HCT116 (cell line): ENCODE measurements at regions not wholly inside any gene's neighbourhood (a gene's known extent, or its start where the extent isn't known, plus 50 kb on each side); places are given as distances from the start of the nearest gene placed in this dataset.

ENCODE experiments used
- ATAC-seq: fragments of 200-7000 bp; cut with Tn5 transposase; 2 replicates; pipeline ENCODE4 v1.9.1; 2020; ENCODE audit warnings: mild to moderate bottlenecking, moderate library complexity
- BruUV-seq: library from RNA; stranded (reverse); fragments of 400-500 nt; replicated peaks from 2 replicates; lab custom pipeline; 2021; lab: Mats Ljungman, UMichigan
- CTCF ChIA-PET: fragments of 300-600 bp; sonication (Branson Sonifier 250); formaldehyde crosslinking; loops from one replicate; lab custom pipeline; 2021; ENCODE audit warnings: antibody characterized with exemption; lab: Charles Lee
- POLR2A ChIA-PET: fragments of 300-600, 350-600 bp; sonication (Branson Sonifier 250); formaldehyde crosslinking; loops from one replicate; lab custom pipeline; 2021; ENCODE audit warnings: antibody characterized with exemption; lab: Charles Lee
- RAD21 ChIA-PET, 2 experiments: fragments of 300-600 bp; sonication (Branson Sonifier 250); formaldehyde crosslinking; loops; one replicate each; lab custom pipeline; 2023; ENCODE audit warnings: low total read pairs in 2 of 2; ENCODE audit not compliant: uncharacterized antibody in 2 of 2, unreplicated experiment in 2 of 2, low non-redundant PET in 1 of 2; lab: Charles Lee
- DNase-seq: peaks from one replicate; pipeline ENCODE4 v3.0.0-alpha.2; 2010; ENCODE audit warnings: low read depth, low spot score
- H2AFZ ChIP-seq: fragments of 200-600 bp; shearing (Covaris generic), sonication (generic); 2 replicates; pipeline ENCODE4 v1.6.1; 2017; ENCODE audit warnings: low read depth, mixed run types, mixed read lengths, antibody characterized with exemption, low read length; ENCODE audit not compliant: poor library complexity, severe bottlenecking
- H3K27ac ChIP-seq: 2 replicates; pipeline ENCODE4 v1.5.1; 2012; ENCODE audit warnings: low read depth, low read length
- H3K27me3 ChIP-seq: fragments of 200-600 bp; sonication (generic); 2 replicates; pipeline ENCODE4 v1.6.1; 2016; ENCODE audit warnings: mixed run types, low read length, mixed read lengths; ENCODE audit not compliant: insufficient read depth
- H3K36me3 ChIP-seq, 2 experiments: fragments of 200-500 bp in 1 of 2; fragments of 200-600 bp in 1 of 2; sonication (Bioruptor generic) in 1 of 2; sonication (generic) in 1 of 2; 2 replicates each; pipeline versions ENCODE4 v1.5.1 to v1.6.1; 2014 to 2016; ENCODE audit warnings: low read length in 2 of 2, inconsistent platforms in 1 of 2, mixed read lengths in 1 of 2, mixed run types in 1 of 2; ENCODE audit not compliant: insufficient read depth in 2 of 2, control insufficient read depth in 1 of 2
- H3K4me1 ChIP-seq, 2 experiments: fragments of 200-600 bp in 1 of 2; sonication (generic) in 1 of 2; 2 replicates each; pipeline versions ENCODE4 v1.5.1 to v1.6.1; 2012 to 2017; ENCODE audit warnings: low read length in 2 of 2, inconsistent platforms in 1 of 2, mild to moderate bottlenecking in 1 of 2, mixed read lengths in 1 of 2, mixed run types in 1 of 2, moderate library complexity in 1 of 2; ENCODE audit not compliant: insufficient read depth in 2 of 2, control insufficient read depth in 1 of 2
- H3K4me2 ChIP-seq: fragments of 200-600 bp; sonication (generic); 2 replicates; pipeline ENCODE4 v1.6.1; 2017; ENCODE audit warnings: mixed run types, low read length, mixed read lengths
- H3K4me3 ChIP-seq, 2 experiments: fragments of 200-600 bp in 1 of 2; sonication (generic) in 1 of 2; replicated peaks in 1 of 2; 2 replicates each; pipeline ENCODE4 v1.5.1; 2011 to 2016; ENCODE audit warnings: low read length in 2 of 2, control low read depth in 1 of 2, low read depth in 1 of 2, mild to moderate bottlenecking in 1 of 2, mixed read lengths in 1 of 2, mixed run types in 1 of 2
- H3K79me2 ChIP-seq: fragments of 200-600 bp; sonication (generic); 2 replicates; pipeline ENCODE4 v1.6.1; 2017; ENCODE audit warnings: mild to moderate bottlenecking, mixed run types, low read length, moderate library complexity, mixed read lengths; ENCODE audit not compliant: insufficient read depth
- H3K9ac ChIP-seq: fragments of 200-600 bp; sonication (generic); 2 replicates; pipeline ENCODE4 v1.6.1; 2016; ENCODE audit warnings: low read length, mixed read lengths
- H3K9me2 ChIP-seq: fragments of 200-600 bp; sonication (generic), shearing (Covaris generic); 2 replicates; pipeline ENCODE4 v1.6.1; 2017; ENCODE audit warnings: mixed run types, mild to moderate bottlenecking, moderate library complexity; ENCODE audit not compliant: insufficient read depth
- H3K9me3 ChIP-seq, 2 experiments: fragments of 200-500 bp in 1 of 2; fragments of 200-600 bp in 1 of 2; sonication (Bioruptor generic) in 1 of 2; sonication (generic) in 1 of 2; 2 replicates each; pipeline ENCODE4 v1.6.1; 2014 to 2017; ENCODE audit warnings: low read length in 2 of 2, mixed read lengths in 2 of 2, inconsistent platforms in 1 of 2, low read depth in 1 of 2, mild to moderate bottlenecking in 1 of 2, mixed run types in 1 of 2, moderate library complexity in 1 of 2; ENCODE audit not compliant: control insufficient read depth in 1 of 2, insufficient read depth in 1 of 2
- H4K20me1 ChIP-seq: fragments of 200-600 bp; sonication (generic), shearing (Covaris generic); 2 replicates; pipeline ENCODE4 v1.6.1; 2017; ENCODE audit warnings: mixed run types, mild to moderate bottlenecking, moderate library complexity; ENCODE audit not compliant: insufficient read depth
- ATF3 ChIP-seq: IDR thresholded peaks from 2 replicates; pipeline ENCODE4 v1.6.1; 2012
- EGR1 ChIP-seq: IDR thresholded peaks from 2 replicates; pipeline ENCODE4 v1.6.1; 2012; ENCODE audit warnings: low read depth
- ELF1 ChIP-seq: IDR thresholded peaks from 2 replicates; pipeline ENCODE4 v1.6.1; 2012; ENCODE audit warnings: low read depth, borderline replicate concordance
- POLR2A ChIP-seq: IDR thresholded peaks from 2 replicates; pipeline ENCODE4 v1.7.0; 2011; ENCODE audit warnings: borderline replicate concordance; ENCODE audit not compliant: insufficient read depth, insufficient read length; ENCODE audit errors: extremely low read depth
- SIN3A ChIP-seq: IDR thresholded peaks from 2 replicates; pipeline ENCODE4 v1.6.1; 2012; ENCODE audit warnings: low read depth
- SP1 ChIP-seq: IDR thresholded peaks from 2 replicates; pipeline ENCODE4 v1.6.1; 2012; ENCODE audit warnings: low read depth
- SRF ChIP-seq: IDR thresholded peaks from 2 replicates; pipeline ENCODE4 v1.6.1; 2012; ENCODE audit warnings: low read depth
- YY1 ChIP-seq: IDR thresholded peaks from 2 replicates; pipeline ENCODE4 v1.6.1; 2011; ENCODE audit warnings: low read length, low read depth, moderate library complexity, mild to moderate bottlenecking; ENCODE audit not compliant: insufficient replicate concordance; ENCODE audit errors: extremely low read depth
- ZBTB33 ChIP-seq: IDR thresholded peaks from 2 replicates; pipeline ENCODE4 v1.6.1; 2011; ENCODE audit warnings: mild to moderate bottlenecking, low read length, moderate library complexity; ENCODE audit not compliant: insufficient replicate concordance; ENCODE audit errors: extremely low read depth
- intact Hi-C: fragments of 100-400 bp; cut with micrococcal nuclease; formaldehyde crosslinking; loops from 2 replicates; pipeline ENCODE4 v1.10.0; 2022

GRCh38 chr10:42988069-42988468, 88.8 kb upstream of the RET start:
- no peaks in the 10 kb centered on the region for H3K9me3 ChIP-seq
- POLR2A ChIA-PET: no interaction called here
- DNase-seq (no peak), ATAC-seq (no peak)
- no peak overlapping the region for H3K27ac ChIP-seq
- H3K79me2 ChIP-seq: no peaks in the 10 kb centered on the region
- no peak overlapping the region for H3K9ac ChIP-seq
- H3K4me1 ChIP-seq: no peaks in the 10 kb centered on the region
- H3K4me3 ChIP-seq: no peak overlapping the region
- H3K9me2 ChIP-seq: no peaks in the 10 kb centered on the region
- H3K27me3 ChIP-seq: no peaks in the 10 kb centered on the region
- BruUV-seq: no TSS peak
- H3K36me3 ChIP-seq: no peaks in the 10 kb centered on the region
- CTCF ChIA-PET: no interaction called here
- RAD21 ChIA-PET: no interaction called here
- H4K20me1 ChIP-seq: no peaks in the 10 kb centered on the region
- H2AFZ ChIP-seq: no peak overlapping the region
- H3K4me2 ChIP-seq: no peak overlapping the region
- TF ChIP-seq POLR2A: no peak
- TF ChIP-seq SP1: no peak
- TF ChIP-seq YY1: no peak
- intact Hi-C loops: no loop called here

- Histone ChIP-seq H3K27me3 (no peaks in the 10 kb centered on the region), H3K9ac (no peak overlapping the region), H3K9me3 (no peaks in the 10 kb centered on the region), H3K9me2 (no peaks in the 10 kb centered on the region), H3K27ac (no peak overlapping the region), H3K4me2 (no peak overlapping the region), H3K4me1 (no peaks in the 10 kb centered on the region), H4K20me1 (no peaks in the 10 kb centered on the region), H2AFZ (no peak overlapping the region), H3K4me3 (no peak overlapping the region), H3K36me3 (no peaks in the 10 kb centered on the region), H3K79me2 (no peaks in the 10 kb centered on the region)
- BruUV-seq: no TSS peak
- ChIA-PET CTCF (no interaction called here), RAD21 (no interaction called here), POLR2A (no interaction called here)
- ATAC-seq (no peak), DNase-seq (no peak)
- intact Hi-C loops: no loop called here
- no peak for TF ChIP-seq YY1
- no peak for TF ChIP-seq SP1
- no peak for TF ChIP-seq ELF1
- TF ChIP-seq SRF: no peak
- TF ChIP-seq ZBTB33: no peak
- no peak for TF ChIP-seq EGR1
- TF ChIP-seq SIN3A: no peak
- TF ChIP-seq ATF3: no peak
Observed at GRCh38 chr10:42988517-42989395, 88.1 kb upstream of the RET start.
